SK-N-SH treated with all-trans-retinoic acid at 6 μM for 48 hours (cell line): ENCODE measurements at regions not wholly inside any gene's neighbourhood (a gene's known extent, or its start where the extent isn't known, plus 50 kb on each side); places are given as distances from the start of the nearest gene placed in this dataset.

Experiments used
- ATAC-seq: fragments of 200-7000 bp; cut with Tn5 transposase; 3 replicates; pipeline ENCODE4 v1.9.1; 2020; ENCODE audit warnings: mild to moderate bottlenecking, moderate library complexity
- ARNTL ChIP-seq: fragments of 450-650 bp; formaldehyde crosslinking; IDR thresholded peaks from 2 replicates; pipeline ENCODE4 v1.5.0; 2020; ENCODE audit warnings: low read depth, mild to moderate bottlenecking, moderate library complexity, borderline replicate concordance
- BACH2 ChIP-seq: fragments of 250-450 bp; sonication (Bioruptor Pico); IDR thresholded peaks from 2 replicates; pipeline ENCODE4 v1.9.0; 2021; ENCODE audit warnings: mild to moderate bottlenecking, borderline replicate concordance
- CSDC2 ChIP-seq: fragments of 250-450 bp; sonication (Bioruptor Pico); IDR thresholded peaks from 2 replicates; pipeline ENCODE4 v1.5.0; 2020; ENCODE audit warnings: mild to moderate bottlenecking, moderate library complexity
- ESRRG ChIP-seq: fragments of 250-450 bp; sonication (Bioruptor Pico); IDR thresholded peaks from 2 replicates; pipeline ENCODE4 v1.6.1; 2021; ENCODE audit warnings: mild to moderate bottlenecking
- GLIS3 ChIP-seq: fragments of 250-450 bp; sonication (Bioruptor Pico); IDR thresholded peaks from 2 replicates; pipeline ENCODE4 v1.5.0; 2020; ENCODE audit warnings: mild to moderate bottlenecking, moderate library complexity
- ISL1 ChIP-seq: fragments of 250-450 bp; sonication (Bioruptor Pico); IDR thresholded peaks from 2 replicates; pipeline ENCODE4 v2.1.2; 2022; ENCODE audit warnings: mild to moderate bottlenecking, moderate library complexity
- OSR1 ChIP-seq: fragments of 250-450 bp; sonication (Bioruptor Pico); IDR thresholded peaks from 2 replicates; pipeline ENCODE4 v1.8.0; 2022; ENCODE audit warnings: moderate library complexity, mild to moderate bottlenecking, inconsistent platforms
- PATZ1 ChIP-seq: fragments of 250-450 bp; sonication (Bioruptor Pico); IDR thresholded peaks from 2 replicates; pipeline ENCODE4 v1.8.0; 2020; ENCODE audit warnings: mild to moderate bottlenecking, moderate library complexity, borderline replicate concordance
- POU6F1 ChIP-seq: fragments of 250-450 bp; sonication (Bioruptor Pico); IDR thresholded peaks from 2 replicates; pipeline ENCODE4 v1.8.0; 2021; ENCODE audit warnings: low read depth, mild to moderate bottlenecking, moderate library complexity, borderline replicate concordance
- PPARA ChIP-seq: fragments of 250-450 bp; sonication (Bioruptor Pico); IDR thresholded peaks from 2 replicates; pipeline ENCODE4 v1.5.0; 2020; ENCODE audit warnings: mild to moderate bottlenecking, borderline replicate concordance
- RARB ChIP-seq: fragments of 250-450 bp; sonication (Bioruptor Pico); IDR thresholded peaks from 2 replicates; pipeline ENCODE4 v1.8.0; 2021; ENCODE audit warnings: mild to moderate bottlenecking, moderate library complexity
- SNAI2 ChIP-seq: fragments of 250-450 bp; sonication (Bioruptor Pico); IDR thresholded peaks from 2 replicates; pipeline ENCODE4 v1.5.0; 2020; ENCODE audit warnings: mild to moderate bottlenecking, moderate library complexity
- TCF4 ChIP-seq: fragments of 250-450 bp; sonication (Bioruptor Pico); IDR thresholded peaks from 2 replicates; pipeline ENCODE4 v1.8.0; 2021; ENCODE audit warnings: mild to moderate bottlenecking, moderate library complexity, borderline replicate concordance
- TOX ChIP-seq: fragments of 250-450 bp; sonication (Bioruptor Pico); IDR thresholded peaks from 2 replicates; pipeline ENCODE4 v1.8.0; 2021; ENCODE audit warnings: mild to moderate bottlenecking, moderate library complexity, borderline replicate concordance
- TSHZ2 ChIP-seq: fragments of 250-450 bp; sonication (Bioruptor Pico); IDR thresholded peaks from 2 replicates; pipeline ENCODE4 v1.5.0; 2020; ENCODE audit warnings: mild to moderate bottlenecking, moderate library complexity
- ZC3H10 ChIP-seq: fragments of 250-450 bp; sonication (Bioruptor Pico); IDR thresholded peaks from 2 replicates; pipeline ENCODE4 v1.5.1; 2021; ENCODE audit warnings: mild to moderate bottlenecking, moderate library complexity
- ZFP3 ChIP-seq: fragments of 250-450 bp; sonication (Bioruptor Pico); IDR thresholded peaks from 2 replicates; pipeline ENCODE4 v1.5.0; 2020; ENCODE audit warnings: mild to moderate bottlenecking, moderate library complexity
- ZFP30 ChIP-seq: fragments of 450-650 bp; formaldehyde crosslinking; IDR thresholded peaks from 2 replicates; pipeline ENCODE4 v1.5.0; 2022; ENCODE audit warnings: mild to moderate bottlenecking, moderate library complexity
- ZNF565 ChIP-seq: fragments of 450-650 bp; formaldehyde crosslinking; conservative IDR thresholded peaks from 2 replicates; pipeline ENCODE4 v1.5.0; 2020; ENCODE audit warnings: low read depth, mild to moderate bottlenecking, moderate library complexity
- ZNF70 ChIP-seq: fragments of 450-650 bp; formaldehyde crosslinking; IDR thresholded peaks from 2 replicates; pipeline ENCODE4 v1.5.0; 2020; ENCODE audit warnings: mild to moderate bottlenecking, moderate library complexity
- ZNF8 ChIP-seq: fragments of 450-650 bp; formaldehyde crosslinking; IDR thresholded peaks from 2 replicates; pipeline ENCODE4 v1.5.0; 2020; ENCODE audit warnings: mild to moderate bottlenecking, moderate library complexity

- TF ChIP-seq BACH2 (CRISPR knock-in tag) (no peak), TSHZ2 (CRISPR knock-in tag) (no peak), CSDC2 (CRISPR knock-in tag) (no peak), ZNF565 (no peak), RARB (CRISPR knock-in tag) (no peak), ZC3H10 (CRISPR knock-in tag) (no peak), TCF4 (no peak)
These were observed 59.5 kb upstream of the PROKR2 start (continued) for GRCh38 chr20:5376228-5376627.

- no peak for ATAC-seq
- TF ChIP-seq ZNF70 (CRISPR knock-in tag) (no peak), SNAI2 (no peak), RARB (CRISPR knock-in tag) (no peak), ISL1 (CRISPR knock-in tag) (no peak), TCF4 (no peak), ESRRG (CRISPR knock-in tag) (no peak), ARNTL (CRISPR knock-in tag) (no peak), BACH2 (CRISPR knock-in tag) (no peak), PATZ1 (CRISPR knock-in tag) (no peak), ZFP3 (CRISPR knock-in tag) (no peak), TSHZ2 (CRISPR knock-in tag) (no peak), OSR1 (CRISPR knock-in tag) (no peak), PPARA (CRISPR knock-in tag) (no peak), POU6F1 (CRISPR knock-in tag) (no peak), ZFP30 (CRISPR knock-in tag) (no peak), ZNF565 (no peak)
These were observed 57.4 kb upstream of the PROKR2 start for GRCh38 chr20:5374171-5374570.

GRCh38 chr20:5372371-5372770 is 55.6 kb upstream of the PROKR2 start:
- no peak for ATAC-seq
- TF ChIP-seq POU6F1 (CRISPR knock-in tag) (no peak), CSDC2 (CRISPR knock-in tag) (no peak), PPARA (CRISPR knock-in tag) (no peak), ZFP30 (CRISPR knock-in tag) (no peak), GLIS3 (CRISPR knock-in tag) (no peak), ARNTL (CRISPR knock-in tag) (no peak), OSR1 (CRISPR knock-in tag) (no peak), TOX (no peak), ZNF70 (CRISPR knock-in tag) (no peak), ZC3H10 (CRISPR knock-in tag) (no peak), ZNF8 (no peak), ESRRG (CRISPR knock-in tag) (no peak), BACH2 (CRISPR knock-in tag) (no peak), TSHZ2 (CRISPR knock-in tag) (no peak), PATZ1 (CRISPR knock-in tag) (no peak)
